DOHH2 (cell line): ENCODE measurements at regions not wholly inside any gene's neighbourhood (a gene's known extent, or its start where the extent isn't known, plus 50 kb on each side); places are given as distances from the start of the nearest gene placed in this dataset.
"Not testable (repeated sequence)": the region's sequence is repeated elsewhere in the genome, so short reads cannot be mapped to it uniquely, and the experiment has no call there.

Source experiments
- EZH2phosphoT487 ChIP-seq: fragments of 200-600 bp; sonication (generic); IDR thresholded peaks from 2 replicates; pipeline ENCODE4 v1.6.1; 2017; ENCODE audit warnings: borderline replicate concordance, mild to moderate bottlenecking, antibody characterized with exemption, low read length, moderate library complexity, mixed read lengths
- TF ChIP-seq, protein P1 (sequence below): fragments of 200-600 bp; sonication (generic); IDR thresholded peaks from one replicate; pipeline ENCODE4 v1.5.1; 2014; ENCODE audit warnings: antibody characterized with exemption, mild to moderate bottlenecking, low read depth, low read length; ENCODE audit not compliant: poor library complexity, severe bottlenecking

DNA sequence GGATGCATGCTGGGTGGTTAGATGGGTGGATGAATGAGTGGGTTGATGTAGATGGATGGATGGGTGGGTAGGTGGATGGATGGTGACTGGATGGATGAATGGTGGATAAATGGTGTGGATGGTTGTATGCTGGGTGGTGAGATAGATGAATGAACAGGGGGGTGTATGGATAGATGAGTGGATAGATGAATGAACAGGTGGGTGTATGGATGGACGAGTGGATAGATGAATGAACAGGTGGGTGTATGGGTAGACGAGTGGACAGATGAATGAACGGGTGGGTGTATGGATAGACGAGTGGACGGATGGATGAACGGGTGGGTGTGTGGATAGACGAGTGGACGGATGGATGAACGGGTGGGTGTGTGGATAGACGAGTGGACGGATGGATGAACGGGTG lies 108.2 kb downstream of the NPIPB11 start:
- TF ChIP-seq, protein P1, sequence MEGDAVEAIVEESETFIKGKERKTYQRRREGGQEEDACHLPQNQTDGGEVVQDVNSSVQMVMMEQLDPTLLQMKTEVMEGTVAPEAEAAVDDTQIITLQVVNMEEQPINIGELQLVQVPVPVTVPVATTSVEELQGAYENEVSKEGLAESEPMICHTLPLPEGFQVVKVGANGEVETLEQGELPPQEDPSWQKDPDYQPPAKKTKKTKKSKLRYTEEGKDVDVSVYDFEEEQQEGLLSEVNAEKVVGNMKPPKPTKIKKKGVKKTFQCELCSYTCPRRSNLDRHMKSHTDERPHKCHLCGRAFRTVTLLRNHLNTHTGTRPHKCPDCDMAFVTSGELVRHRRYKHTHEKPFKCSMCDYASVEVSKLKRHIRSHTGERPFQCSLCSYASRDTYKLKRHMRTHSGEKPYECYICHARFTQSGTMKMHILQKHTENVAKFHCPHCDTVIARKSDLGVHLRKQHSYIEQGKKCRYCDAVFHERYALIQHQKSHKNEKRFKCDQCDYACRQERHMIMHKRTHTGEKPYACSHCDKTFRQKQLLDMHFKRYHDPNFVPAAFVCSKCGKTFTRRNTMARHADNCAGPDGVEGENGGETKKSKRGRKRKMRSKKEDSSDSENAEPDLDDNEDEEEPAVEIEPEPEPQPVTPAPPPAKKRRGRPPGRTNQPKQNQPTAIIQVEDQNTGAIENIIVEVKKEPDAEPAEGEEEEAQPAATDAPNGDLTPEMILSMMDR, result not testable (repeated sequence)
- TF ChIP-seq EZH2phosphoT487, result not testable (repeated sequence)
